HT-29 (cell line): ENCODE measurements at regions not wholly inside any gene's neighbourhood (a gene's known extent, or its start where the extent isn't known, plus 50 kb on each side); places are given as distances from the start of the nearest gene placed in this dataset.
"Not testable (repeated sequence)": the region's sequence is repeated elsewhere in the genome, so short reads cannot be mapped to it uniquely, and the experiment has no call there.

ENCODE experiments used
- DNase-seq: peaks from one replicate; pipeline ENCODE4 v3.0.0-alpha.2; 2015; ENCODE audit warnings: low spot score

- not testable (repeated sequence) for DNase-seq
Measured at GRCh38 chr9:63812822-63813221, 1472.2 kb downstream of the FOXD4L5 start.

GRCh38 chr9:63804205-63804604 is 1480.8 kb downstream of the FOXD4L5 start:
- DNase-seq, result not testable (repeated sequence)

GRCh38 chr9:63794081-63794685 is 1490.8 kb downstream of the FOXD4L5 start:
- not testable (repeated sequence) for DNase-seq

- not testable (repeated sequence) for DNase-seq
Measured at GRCh38 chr9:63787454-63787853, 1497.6 kb downstream of the FOXD4L5 start.

GRCh38 chr9:63785059-63785458 is 1500.0 kb downstream of the FOXD4L5 start:
- not testable (repeated sequence) for DNase-seq

GRCh38 chr9:63784421-63784820 is 1500.6 kb downstream of the FOXD4L5 start:
- not testable (repeated sequence) for DNase-seq

GRCh38 chr9:63781817-63782439 is 1503.1 kb downstream of the FOXD4L5 start:
- DNase-seq, result not testable (repeated sequence)

- DNase-seq, result not testable (repeated sequence)
Measured at GRCh38 chr9:63781390-63781789, 1503.6 kb downstream of the FOXD4L5 start.

GRCh38 chr9:63776220-63776619 is 1508.8 kb downstream of the FOXD4L5 start:
- DNase-seq, result not testable (repeated sequence)

- not testable (repeated sequence) for DNase-seq
Measured at GRCh38 chr9:63775092-63775426, 1510.0 kb downstream of the FOXD4L5 start.

GRCh38 chr9:63774369-63775091 is 1510.5 kb downstream of the FOXD4L5 start:
- not testable (repeated sequence) for DNase-seq

- not testable (repeated sequence) for DNase-seq
Measured at GRCh38 chr9:63762230-63762629, 1522.8 kb downstream of the FOXD4L5 start.

- DNase-seq, result peak; percentile 5
Measured at GRCh38 chr9:63729021-63729420, 1556.0 kb downstream of the FOXD4L5 start.

- DNase-seq, result no peak
Measured at GRCh38 chr9:63728287-63728686, 1556.7 kb downstream of the FOXD4L5 start.

- DNase-seq, result not testable (repeated sequence)
Measured at GRCh38 chr9:63708285-63708684, 1576.7 kb downstream of the FOXD4L5 start.

GRCh38 chr9:63704456-63704855 is 1580.6 kb downstream of the FOXD4L5 start:
- not testable (repeated sequence) for DNase-seq

- DNase-seq, result not testable (repeated sequence)
Measured at GRCh38 chr9:63703670-63704069, 1581.3 kb downstream of the FOXD4L5 start.

GRCh38 chr9:63703138-63703665 is 1581.8 kb downstream of the FOXD4L5 start:
- DNase-seq, result not testable (repeated sequence)
